ENCODE measurements at regions not wholly inside any gene's neighbourhood (a gene's known extent, or its start where the extent isn't known, plus 50 kb on each side); places are given as distances from the start of the nearest gene placed in this dataset.

DNA sequence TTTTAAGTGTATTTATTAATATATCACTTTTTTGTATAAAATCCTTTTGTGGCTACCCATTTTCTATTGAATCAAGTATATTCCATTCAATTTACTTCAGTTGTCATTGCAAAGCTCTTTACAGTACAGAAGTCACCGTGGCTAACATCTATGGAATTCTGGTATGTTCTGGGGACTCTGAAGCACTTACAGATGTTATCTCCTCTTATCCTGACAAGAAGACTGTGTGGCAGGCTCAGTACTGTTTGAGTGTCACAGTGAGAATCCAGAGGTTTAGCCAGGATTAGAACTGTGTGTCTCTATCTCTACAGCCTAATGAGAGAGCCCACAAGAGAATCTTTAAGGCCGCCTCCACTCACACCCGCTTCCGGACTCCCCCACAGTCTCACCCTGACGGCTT, 78.2 kb upstream of the SORBS2 start:
- Histone ChIP-seq H3K27me3 (no peaks in the 10 kb centered on the region), H3K36me3 (no peaks in the 10 kb centered on the region), H3K4me1 (peaks cover 0 to 11% (median 0%) of the 10 kb centered on the region in 9 donors), H3K4me3 (no peak overlapping the region), H3K9me3 (peaks cover 0 to 12% (median 5%) of the 10 kb centered on the region in 11 donors), H3K27ac (no peak overlapping the region)
- DNase-seq: no peak
- TF ChIP-seq, protein P1, sequence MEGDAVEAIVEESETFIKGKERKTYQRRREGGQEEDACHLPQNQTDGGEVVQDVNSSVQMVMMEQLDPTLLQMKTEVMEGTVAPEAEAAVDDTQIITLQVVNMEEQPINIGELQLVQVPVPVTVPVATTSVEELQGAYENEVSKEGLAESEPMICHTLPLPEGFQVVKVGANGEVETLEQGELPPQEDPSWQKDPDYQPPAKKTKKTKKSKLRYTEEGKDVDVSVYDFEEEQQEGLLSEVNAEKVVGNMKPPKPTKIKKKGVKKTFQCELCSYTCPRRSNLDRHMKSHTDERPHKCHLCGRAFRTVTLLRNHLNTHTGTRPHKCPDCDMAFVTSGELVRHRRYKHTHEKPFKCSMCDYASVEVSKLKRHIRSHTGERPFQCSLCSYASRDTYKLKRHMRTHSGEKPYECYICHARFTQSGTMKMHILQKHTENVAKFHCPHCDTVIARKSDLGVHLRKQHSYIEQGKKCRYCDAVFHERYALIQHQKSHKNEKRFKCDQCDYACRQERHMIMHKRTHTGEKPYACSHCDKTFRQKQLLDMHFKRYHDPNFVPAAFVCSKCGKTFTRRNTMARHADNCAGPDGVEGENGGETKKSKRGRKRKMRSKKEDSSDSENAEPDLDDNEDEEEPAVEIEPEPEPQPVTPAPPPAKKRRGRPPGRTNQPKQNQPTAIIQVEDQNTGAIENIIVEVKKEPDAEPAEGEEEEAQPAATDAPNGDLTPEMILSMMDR (IDR thresholded peaks at IDR 0.05): no peak
- intact Hi-C loops (cut with DNase I): loop anchor here in 3 of 10 donors (10.0 kb wide), 2 partner anchors 115 to 125 kb away; no protein-coding TSS in a partner anchor
- no peak for ATAC-seq
- 65 to 78% methylated on average over 5 of the region's 5 CpGs for WGBS, 2 donors

- H3K9me3 ChIP-seq: peaks cover 0 to 12% (median 5%) of the 10 kb centered on the region in 11 donors
- H3K4me1 ChIP-seq: peaks cover 0 to 11% (median 0%) of the 10 kb centered on the region in 9 donors
- DNase-seq (no peak), ATAC-seq (no peak)
- 41 to 55% methylated on average over 2 of the region's 2 CpGs for WGBS, 2 donors
- no peaks in the 10 kb centered on the region for H3K27me3 ChIP-seq
- no peak overlapping the region for H3K27ac ChIP-seq
- intact Hi-C loops (cut with DNase I): loop anchor here in 3 of 10 donors (10.0 kb wide), 2 partner anchors 113 to 123 kb away; no protein-coding TSS in a partner anchor
- TF ChIP-seq, protein P1 (IDR thresholded peaks at IDR 0.05): peak in 3 of 9 donors; percentile 14 to 21 (median 19)
- no peak overlapping the region for H3K4me3 ChIP-seq
- H3K36me3 ChIP-seq: no peaks in the 10 kb centered on the region
These were observed 80.2 kb upstream of the SORBS2 start for GRCh38 chr4:185892165-185892564.

DNA sequence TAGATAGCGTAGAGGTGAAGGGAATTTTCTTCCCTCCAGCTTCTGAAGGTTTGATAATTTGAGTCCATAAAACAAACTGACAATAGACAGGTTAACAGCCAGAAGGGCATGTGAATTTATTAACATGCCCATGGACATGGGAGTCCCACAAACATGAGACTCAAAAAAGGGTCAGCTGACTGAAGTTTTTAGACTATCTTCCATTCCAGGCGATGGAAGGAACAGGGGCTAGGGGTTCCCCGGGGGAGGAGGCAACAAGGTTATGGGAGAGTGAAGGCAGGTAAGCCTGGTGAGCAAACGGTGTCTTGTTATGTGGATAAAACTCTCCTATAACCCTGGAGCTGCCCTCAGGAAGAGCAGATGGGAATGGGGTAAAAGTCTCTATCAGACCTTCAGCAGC, 81.5 kb upstream of the SORBS2 start:
- ATAC-seq: no peak
- 89 to 95% methylated on average over 4 of the region's 4 CpGs for WGBS, 2 donors
- intact Hi-C loops (cut with DNase I): loop anchor here in 3 of 10 donors (10.0 kb wide), 2 partner anchors 111 to 121 kb away; no protein-coding TSS in a partner anchor

DNA sequence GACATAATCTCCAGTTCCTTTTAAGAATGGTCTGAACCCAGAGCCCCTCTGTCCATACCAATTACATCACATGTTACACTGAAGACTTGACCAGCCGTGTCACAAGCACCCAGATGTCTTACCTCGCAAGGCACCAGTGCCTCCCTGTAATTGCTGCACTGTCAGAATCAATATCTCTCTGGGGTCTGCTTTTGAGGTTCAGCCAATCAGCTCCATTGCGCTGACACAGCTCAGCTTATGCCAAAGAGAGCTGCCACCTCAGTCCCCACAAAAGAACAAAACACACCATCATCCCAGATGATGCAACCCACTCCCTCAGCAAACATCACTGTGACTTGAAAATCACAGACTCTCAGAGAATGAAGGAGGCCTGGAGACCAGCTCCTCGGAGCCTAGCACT, 82.5 kb upstream of the SORBS2 start:
- ATAC-seq (no peak), DNase-seq (no peak)
- Histone ChIP-seq H3K36me3 (no peaks in the 10 kb centered on the region), H3K27me3 (no peaks in the 10 kb centered on the region), H3K27ac (no peak overlapping the region), H3K4me3 (no peak overlapping the region), H3K4me1 (peaks cover 0 to 11% (median 0%) of the 10 kb centered on the region in 9 donors), H3K9me3 (no peaks in the 10 kb centered on the region)
- WGBS, 2 donors: 90 to 93% methylated on average over 4 of the region's 4 CpGs
- intact Hi-C loops (cut with DNase I): loop anchor here in 3 of 10 donors (10.0 kb wide), 2 partner anchors 110 to 120 kb away; no protein-coding TSS in a partner anchor
- TF ChIP-seq, protein P1 (IDR thresholded peaks at IDR 0.05): no peak

More for the DNA sequence above, 81.5 kb upstream of the SORBS2 start:
- H3K4me1 ChIP-seq: peaks cover 0 to 11% (median 0%) of the 10 kb centered on the region in 9 donors
- no peaks in the 10 kb centered on the region for H3K36me3 ChIP-seq
- H3K27me3 ChIP-seq: no peaks in the 10 kb centered on the region
- TF ChIP-seq, protein P1 (IDR thresholded peaks at IDR 0.05): no peak
- H3K4me3 ChIP-seq: no peak overlapping the region
- peaks cover 0 to 6% (median under 1%) of the 10 kb centered on the region in 11 donors for H3K9me3 ChIP-seq
- no peak for DNase-seq
- H3K27ac ChIP-seq: no peak overlapping the region
